Small intestine (tissue), 7 donors: ENCODE measurements at regions not wholly inside any gene's neighbourhood (a gene's known extent, or its start where the extent isn't known, plus 50 kb on each side); places are given as distances from the start of the nearest gene placed in this dataset.
"Not testable (repeated sequence)": the region's sequence is repeated elsewhere in the genome, so short reads cannot be mapped to it uniquely, and the experiment has no call there.

ENCODE experiments used
- DNase-seq, 2 donors: peaks; one replicate each; pipeline versions ENCODE4 v3.0.0 to v3.0.0-alpha.2; 2013
- FAIRE-seq: peaks from 2 replicates; lab custom pipeline; 2012; peaks lifted over from hg19 to GRCh38; lab: Jason Lieb, UNC
- H3K27ac ChIP-seq, 3 donors: one replicate each; pipeline ENCODE4 v1.5.1; 2013; ENCODE audit warnings: low read length in 2 of 3, mild to moderate bottlenecking in 2 of 3, control low read depth in 1 of 3, inconsistent platforms in 1 of 3, low read depth in 1 of 3, moderate library complexity in 1 of 3
- H3K27me3 ChIP-seq, 3 donors: one replicate each; pipeline ENCODE4 v1.6.1; 2013; ENCODE audit warnings: low read length in 3 of 3, inconsistent platforms in 1 of 3; ENCODE audit not compliant: control insufficient read depth in 3 of 3, insufficient read depth in 3 of 3
- H3K36me3 ChIP-seq, 3 donors: one replicate each; pipeline ENCODE4 v1.6.1; 2013; ENCODE audit warnings: low read length in 3 of 3, inconsistent platforms in 1 of 3, low read depth in 1 of 3, mild to moderate bottlenecking in 1 of 3, moderate library complexity in 1 of 3; ENCODE audit not compliant: control insufficient read depth in 3 of 3, insufficient read depth in 2 of 3
- H3K4me1 ChIP-seq, 3 donors: one replicate each; pipeline ENCODE4 v1.6.1; 2013; ENCODE audit warnings: low read length in 2 of 3, inconsistent platforms in 1 of 3, low read depth in 1 of 3, mild to moderate bottlenecking in 1 of 3, moderate library complexity in 1 of 3; ENCODE audit not compliant: control insufficient read depth in 3 of 3, insufficient read depth in 2 of 3
- H3K4me3 ChIP-seq, 3 donors: one replicate each; pipeline ENCODE4 v1.5.1; 2013; ENCODE audit warnings: low read length in 3 of 3, control low read depth in 1 of 3, inconsistent platforms in 1 of 3, low read depth in 1 of 3, mild to moderate bottlenecking in 1 of 3, moderate library complexity in 1 of 3
- H3K9me3 ChIP-seq, 2 donors: one replicate each; pipeline ENCODE4 v1.6.1; 2013; ENCODE audit warnings: low read depth in 1 of 2, low read length in 1 of 2; ENCODE audit not compliant: control insufficient read depth in 2 of 2, insufficient read depth in 1 of 2
- WGBS, 3 donors: extraction: QIAGEN DNeasy Blood & Tissue Kit; methylation state at CpG; one replicate each; pipeline ENCODE4 v1.1.7; 2013; 5-methylcytosine and 5-hydroxymethylcytosine counted together
- donor health status: healthy with polysubstance abuse.
- donor health status: control.
- donor health status: control.
- donor health status: Bipolar disorder and iron deficiency.
- donor health status: healthy.

DNA sequence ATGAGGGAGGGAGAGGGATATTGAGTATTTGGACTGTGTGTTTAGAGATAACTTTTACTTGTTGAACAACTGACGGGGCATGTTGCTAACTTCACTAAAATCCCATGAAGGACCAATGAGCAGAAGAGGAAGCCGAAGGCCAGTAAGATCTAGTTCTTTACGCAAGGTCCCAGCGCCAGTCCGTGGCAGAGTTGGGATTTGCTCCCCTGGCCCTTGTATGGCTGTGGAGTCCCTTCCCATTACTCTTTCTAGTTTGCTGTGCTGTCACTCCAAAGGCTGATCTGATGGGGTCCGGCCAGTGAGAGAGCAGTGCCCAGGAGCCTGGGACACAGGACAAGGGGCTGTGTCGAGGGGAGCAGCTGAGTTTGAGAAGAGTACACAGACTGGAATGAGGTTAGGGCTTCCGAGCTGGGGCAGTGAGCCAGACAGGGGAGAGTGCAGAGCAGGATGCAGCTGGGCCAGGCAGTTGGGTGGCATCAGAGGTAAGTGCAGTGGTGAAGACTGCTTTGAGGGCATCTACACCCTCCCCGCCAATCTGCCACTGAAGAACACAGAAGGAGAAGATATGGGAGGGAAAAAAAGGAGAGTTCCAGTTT lies 692.9 kb upstream of the HS6ST1 start:
- Histone ChIP-seq H3K27ac (no peak overlapping the region), H3K4me1 (no peaks in the 10 kb centered on the region), H3K27me3 (peaks cover 0 to 3% (median 0%) of the 10 kb centered on the region in 3 donors), H3K9me3 (no peaks in the 10 kb centered on the region), H3K36me3 (no peaks in the 10 kb centered on the region), H3K4me3 (no peak overlapping the region)
- WGBS, 3 donors = 66 to 75% (median 68%) methylated on average over 9 of the region's 9 CpGs
- DNase-seq (no peak), FAIRE-seq (no peak)

DNA sequence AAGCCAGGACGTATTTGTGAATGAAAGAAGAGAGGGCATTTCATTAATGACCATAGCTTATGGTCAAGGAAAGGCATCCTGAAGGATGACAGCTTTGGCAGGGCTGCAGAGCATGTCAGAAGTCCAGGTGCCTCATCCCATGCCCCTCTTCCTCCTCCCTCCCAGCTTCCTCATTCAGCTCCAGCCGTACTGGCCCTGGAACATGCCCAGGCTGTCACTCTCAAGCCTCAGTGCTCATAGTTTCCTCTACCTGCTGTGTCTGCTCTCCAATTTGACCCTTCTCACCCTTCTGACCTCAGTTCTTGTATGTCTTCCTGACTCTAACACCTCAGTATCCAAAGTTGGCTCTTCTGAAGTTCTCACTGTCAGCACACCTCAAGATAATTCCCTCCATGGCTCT lies 695.8 kb upstream of the HS6ST1 start:
- H3K4me3 ChIP-seq = no peak overlapping the region
- no peaks in the 10 kb centered on the region for H3K4me1 ChIP-seq
- H3K27me3 ChIP-seq = peaks cover 0 to 3% (median 0%) of the 10 kb centered on the region in 3 donors
- H3K9me3 ChIP-seq = no peaks in the 10 kb centered on the region
- no peak for DNase-seq
- 60 to 80% (median 66%) methylated on average over 2 of the region's 2 CpGs for WGBS, 3 donors
- FAIRE-seq = no peak
- H3K27ac ChIP-seq = no peak overlapping the region
- no peaks in the 10 kb centered on the region for H3K36me3 ChIP-seq

DNA sequence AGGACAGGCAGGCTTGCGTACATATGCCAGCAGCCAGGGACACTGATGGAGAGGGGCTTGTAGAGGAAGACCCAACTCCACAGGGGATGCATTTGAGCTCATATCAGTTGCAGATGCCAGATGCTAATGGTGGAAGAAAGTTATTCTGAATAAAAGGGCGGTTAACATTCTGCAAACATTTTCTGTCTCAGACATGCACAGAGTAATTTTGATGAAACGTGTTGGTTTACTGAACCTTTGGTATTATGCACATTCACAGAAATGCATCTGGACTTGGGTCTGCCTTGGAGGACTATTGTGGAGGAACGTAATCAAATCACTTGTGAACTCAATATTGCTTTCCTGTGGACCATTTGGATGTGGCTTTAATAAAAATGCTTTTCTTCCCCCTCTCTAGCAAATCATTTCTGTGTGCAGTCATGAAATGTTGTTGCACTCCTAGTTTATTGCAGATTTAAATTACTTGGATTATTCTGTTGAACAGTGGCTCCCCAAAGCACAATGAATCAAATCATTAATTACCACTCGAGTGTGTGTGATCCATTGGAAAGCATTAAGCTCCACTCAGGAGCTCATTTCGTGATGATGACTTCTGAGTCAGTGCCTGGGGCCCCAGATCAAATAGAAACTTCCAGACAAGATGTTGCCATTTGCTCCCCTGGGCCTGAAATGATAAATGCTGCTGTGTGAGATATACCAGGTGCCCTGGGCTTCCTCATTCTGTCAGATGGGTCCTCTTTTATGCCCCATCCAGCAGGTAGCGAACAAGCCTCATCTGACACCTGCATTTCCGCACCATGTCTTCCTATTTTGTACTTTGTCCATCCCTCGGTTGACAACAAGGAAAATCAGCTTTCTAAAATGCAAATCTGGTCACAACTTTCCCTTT lies 697.0 kb upstream of the HS6ST1 start:
- peaks cover 0 to 3% (median 0%) of the 10 kb centered on the region in 3 donors for H3K27me3 ChIP-seq
- H3K27ac ChIP-seq = no peak overlapping the region
- no peaks in the 10 kb centered on the region for H3K4me1 ChIP-seq
- no peak for FAIRE-seq
- H3K4me3 ChIP-seq = no peak overlapping the region
- H3K36me3 ChIP-seq = no peaks in the 10 kb centered on the region
- H3K9me3 ChIP-seq = no peaks in the 10 kb centered on the region
- WGBS, 3 donors = 78 to 82% (median 80%) methylated on average over 9 of the region's 9 CpGs
- DNase-seq = no peak

DNA sequence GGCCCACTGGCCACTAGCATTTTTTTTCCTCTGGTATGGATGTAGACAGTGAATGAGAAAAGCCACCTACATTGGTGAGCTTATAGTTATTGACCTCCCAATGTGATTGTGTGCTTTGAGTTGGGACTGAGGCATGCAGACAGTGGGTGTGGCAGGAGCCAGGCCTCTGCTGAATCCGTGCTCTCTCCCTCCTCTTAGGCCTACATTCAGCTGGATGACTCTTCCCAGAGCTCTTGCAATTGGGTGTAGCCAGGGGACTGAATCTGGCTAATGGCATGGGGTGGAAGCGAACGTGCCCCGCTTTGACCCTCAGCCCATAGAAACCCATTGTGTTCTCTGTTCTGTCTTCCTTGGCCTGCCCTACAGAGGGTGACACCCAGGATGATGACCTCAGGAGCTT lies 698.3 kb upstream of the HS6ST1 start:
- no peaks in the 10 kb centered on the region for H3K9me3 ChIP-seq
- H3K27me3 ChIP-seq = peaks cover 0 to 3% (median 0%) of the 10 kb centered on the region in 3 donors
- no peak overlapping the region for H3K4me3 ChIP-seq
- H3K4me1 ChIP-seq = no peaks in the 10 kb centered on the region
- FAIRE-seq (no peak), DNase-seq (no peak)
- H3K36me3 ChIP-seq = no peaks in the 10 kb centered on the region
- WGBS, 3 donors = 74 to 91% (median 84%) methylated on average over 4 of the region's 4 CpGs
- H3K27ac ChIP-seq = no peak overlapping the region

DNA sequence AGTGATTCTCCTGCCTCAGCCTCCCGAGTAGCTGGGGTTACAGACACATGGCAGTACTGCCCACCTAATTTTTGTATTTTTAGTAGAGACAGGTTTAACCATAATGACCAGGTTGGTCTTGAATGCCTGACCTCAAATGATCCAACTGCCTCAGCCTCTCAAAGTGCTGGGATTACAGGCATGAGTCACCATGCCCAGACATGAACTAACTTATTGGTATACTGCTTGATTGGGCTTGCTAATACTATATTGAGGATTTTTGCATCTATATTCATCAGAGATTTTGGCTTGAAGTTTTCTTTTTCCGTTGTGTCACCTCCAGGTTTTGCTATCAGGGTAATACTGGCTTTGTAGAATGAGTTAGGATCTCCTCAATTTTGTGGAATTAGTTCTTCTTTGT lies 706.1 kb upstream of the HS6ST1 start:
- FAIRE-seq = no peak
- Histone ChIP-seq H3K4me1 (no peaks in the 10 kb centered on the region), H3K27me3 (peaks cover 0 to 2% (median 0%) of the 10 kb centered on the region in 3 donors), H3K27ac (no peak overlapping the region), H3K4me3 (no peak overlapping the region), H3K36me3 (no peaks in the 10 kb centered on the region), H3K9me3 (no peaks in the 10 kb centered on the region)
- 61 to 72% (median 68%) methylated on average over 2 of the region's 2 CpGs for WGBS, 3 donors
- DNase-seq = no peak

DNA sequence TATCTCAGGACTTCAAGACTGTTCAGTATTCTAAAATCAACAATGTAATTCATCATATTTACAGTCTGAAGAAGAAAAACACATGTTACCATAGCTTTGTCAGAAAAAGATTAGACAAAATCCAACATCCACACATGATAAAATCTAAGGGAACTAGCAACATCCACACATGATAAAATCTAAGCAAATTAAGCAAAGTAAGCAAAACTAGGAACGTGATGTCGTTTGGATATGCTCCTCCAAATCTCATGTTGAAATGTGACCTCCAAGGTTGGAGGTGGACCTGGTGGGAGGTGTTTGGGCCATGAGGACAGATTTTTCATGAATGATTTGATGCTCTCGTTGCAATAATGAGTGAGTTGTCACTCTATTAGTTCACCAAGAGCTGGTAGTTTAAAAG lies 717.3 kb upstream of the HS6ST1 start:
- Histone ChIP-seq H3K36me3 (no peaks in the 10 kb centered on the region), H3K27me3 (no peaks in the 10 kb centered on the region), H3K4me1 (no peaks in the 10 kb centered on the region), H3K27ac (no peak overlapping the region), H3K9me3 (no peaks in the 10 kb centered on the region), H3K4me3 (no peak overlapping the region)
- FAIRE-seq (no peak), DNase-seq (no peak)
- 47 to 74% (median 65%) methylated on average over 3 of the region's 3 CpGs for WGBS, 3 donors

DNA sequence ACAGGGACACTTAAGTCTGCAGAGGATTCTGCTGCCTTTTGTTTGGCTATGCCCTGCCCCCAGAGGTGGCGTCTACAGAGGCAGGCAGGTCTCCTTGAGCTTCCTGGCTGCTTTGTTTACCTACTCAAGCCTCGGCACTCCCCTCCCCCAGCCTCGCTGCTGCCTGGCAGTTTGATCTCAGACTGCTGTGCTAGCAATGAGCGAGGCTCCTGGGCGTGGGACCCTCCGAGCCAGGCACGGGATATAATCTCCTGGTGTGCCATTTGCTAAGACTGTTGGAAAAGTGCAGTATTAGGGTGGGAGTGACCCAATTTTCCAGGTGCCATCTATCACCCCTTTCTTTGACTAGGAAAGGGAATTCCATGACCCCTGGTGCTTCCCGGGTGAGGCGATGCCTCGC lies 725.0 kb upstream of the HS6ST1 start:
- WGBS, 3 donors = 77 to 93% (median 89%) methylated on average over 10 of the region's 10 CpGs
- H3K27ac ChIP-seq, H3K4me3 ChIP-seq, FAIRE-seq, H3K36me3 ChIP-seq, H3K4me1 ChIP-seq, DNase-seq, H3K27me3 ChIP-seq, H3K9me3 ChIP-seq: not testable (repeated sequence)

DNA sequence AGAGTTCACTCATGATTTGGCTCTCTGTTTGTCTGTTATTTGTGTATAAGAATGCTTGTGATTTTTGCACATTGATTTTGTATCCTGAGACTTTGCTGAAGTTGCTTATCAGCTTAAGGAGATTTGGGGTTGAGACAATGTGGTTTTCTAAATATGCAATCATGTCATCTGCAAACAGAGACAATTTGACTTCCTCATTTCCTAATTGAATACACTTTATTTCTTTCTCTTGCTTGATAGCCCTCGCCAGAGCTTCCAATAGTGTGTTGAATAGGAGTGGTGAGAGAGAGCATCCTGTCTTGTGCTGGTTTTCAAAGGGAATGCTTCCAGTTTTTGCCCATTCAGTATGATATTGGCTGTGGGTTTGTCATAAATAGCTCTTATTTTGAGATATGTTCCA lies 727.8 kb upstream of the HS6ST1 start:
- not testable (repeated sequence) for DNase-seq, H3K4me1 ChIP-seq, FAIRE-seq, H3K27me3 ChIP-seq, H3K4me3 ChIP-seq, H3K36me3 ChIP-seq, H3K27ac ChIP-seq
- 48 to 70% (median 66%) methylated on average over 1 of the region's 1 CpG for WGBS, 3 donors
- H3K9me3 ChIP-seq = peaks cover 0 to 11% of the 10 kb centered on the region in 2 donors
